Ishikawa (cell line): ENCODE measurements at regions not wholly inside any gene's neighbourhood (a gene's known extent, or its start where the extent isn't known, plus 50 kb on each side); places are given as distances from the start of the nearest gene placed in this dataset.

Experiments
- CEBPB ChIP-seq: IDR thresholded peaks from 2 replicates; pipeline ENCODE4 v1.6.1; 2012
- CREB1 ChIP-seq: IDR thresholded peaks from 2 replicates; pipeline ENCODE4 v1.6.1; 2012; ENCODE audit warnings: low read depth
- EGR1 ChIP-seq: IDR thresholded peaks from 2 replicates; pipeline ENCODE4 v1.6.1; 2012
- EP300 ChIP-seq: IDR thresholded peaks from 2 replicates; pipeline ENCODE4 v1.6.1; 2012; ENCODE audit warnings: borderline replicate concordance
- FOXM1 ChIP-seq: IDR thresholded peaks from 2 replicates; pipeline ENCODE4 v1.6.1; 2012; ENCODE audit warnings: low read depth, borderline replicate concordance
- NFIC ChIP-seq: IDR thresholded peaks from 2 replicates; pipeline ENCODE4 v1.6.1; 2012
- RAD21 ChIP-seq: IDR thresholded peaks from 2 replicates; pipeline ENCODE4 v1.6.1; 2012; ENCODE audit warnings: low read depth
- TAF1 ChIP-seq: IDR thresholded peaks from 2 replicates; pipeline ENCODE4 v1.6.1; 2012; ENCODE audit warnings: low read depth, mild to moderate bottlenecking
- TCF12 ChIP-seq: IDR thresholded peaks from 2 replicates; pipeline ENCODE4 v1.6.1; 2012; ENCODE audit warnings: low read depth
- TEAD4 ChIP-seq: IDR thresholded peaks from 2 replicates; pipeline ENCODE4 v1.6.1; 2012
- YY1 ChIP-seq: IDR thresholded peaks from 2 replicates; pipeline ENCODE4 v1.6.1; 2012; ENCODE audit warnings: low read depth
- ZBTB7A ChIP-seq: IDR thresholded peaks from 2 replicates; pipeline ENCODE4 v1.6.1; 2012; ENCODE audit warnings: low read depth
- TF ChIP-seq, protein P1 (sequence below): IDR thresholded peaks from 2 replicates; pipeline ENCODE4 v1.6.1; 2012
- TF ChIP-seq, protein P2 (sequence below): IDR thresholded peaks from 2 replicates; pipeline ENCODE4 v1.6.1; 2012
- TF ChIP-seq, protein P3 (sequence below): IDR thresholded peaks from 2 replicates; pipeline ENCODE4 v1.6.1; 2012; ENCODE audit warnings: low read depth, mild to moderate bottlenecking

DNA sequence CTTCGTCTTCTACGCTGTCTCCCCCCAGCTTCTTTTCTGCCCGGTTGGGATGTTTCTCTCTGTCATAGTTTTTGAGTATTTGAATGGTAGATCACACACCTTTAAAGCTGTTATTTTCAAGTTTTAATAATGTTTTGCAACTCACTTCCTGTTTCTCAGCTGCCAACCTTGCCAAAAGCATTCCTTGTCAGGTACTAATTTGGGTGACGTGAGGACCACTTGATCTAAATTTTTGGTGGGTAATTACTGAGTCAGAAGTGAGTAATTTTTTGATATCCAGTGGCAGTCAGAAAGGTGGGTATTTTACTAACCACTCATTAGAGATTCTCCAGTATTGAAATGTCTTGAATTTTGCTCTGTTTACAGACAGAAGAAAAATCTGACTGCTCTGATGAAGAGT, 852.4 kb upstream of the FANCL start:
- TF ChIP-seq TEAD4 = no peak

GRCh38 chr2:59084326-59084725, 843.2 kb upstream of the FANCL start:
- TF ChIP-seq RAD21 (no peak), ZBTB7A (no peak), CREB1 (no peak), NFIC (no peak), EP300 (no peak), TCF12 (no peak), YY1 (no peak), EGR1 (no peak)
- TF ChIP-seq, protein P1, sequence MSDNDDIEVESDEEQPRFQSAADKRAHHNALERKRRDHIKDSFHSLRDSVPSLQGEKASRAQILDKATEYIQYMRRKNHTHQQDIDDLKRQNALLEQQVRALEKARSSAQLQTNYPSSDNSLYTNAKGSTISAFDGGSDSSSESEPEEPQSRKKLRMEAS = no peak
- TF ChIP-seq, protein P2, sequence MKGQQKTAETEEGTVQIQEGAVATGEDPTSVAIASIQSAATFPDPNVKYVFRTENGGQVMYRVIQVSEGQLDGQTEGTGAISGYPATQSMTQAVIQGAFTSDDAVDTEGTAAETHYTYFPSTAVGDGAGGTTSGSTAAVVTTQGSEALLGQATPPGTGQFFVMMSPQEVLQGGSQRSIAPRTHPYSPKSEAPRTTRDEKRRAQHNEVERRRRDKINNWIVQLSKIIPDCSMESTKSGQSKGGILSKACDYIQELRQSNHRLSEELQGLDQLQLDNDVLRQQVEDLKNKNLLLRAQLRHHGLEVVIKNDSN = no peak

- TF ChIP-seq TCF12 (no peak), CEBPB (no peak)
- TF ChIP-seq, protein P1 = no peak
Measured at GRCh38 chr2:59083075-59083828, 842.1 kb upstream of the FANCL start.

GRCh38 chr2:59082657-59083056, 841.5 kb upstream of the FANCL start:
- TF ChIP-seq, protein P2 = no peak
- TF ChIP-seq TAF1 = no peak
- no peak for TF ChIP-seq TCF12
- TF ChIP-seq YY1 = no peak
- TF ChIP-seq EP300 = no peak
- TF ChIP-seq, protein P1 = no peak
- no peak for TF ChIP-seq TEAD4
- no peak for TF ChIP-seq FOXM1
- no peak for TF ChIP-seq CREB1
- TF ChIP-seq EGR1 = no peak
- TF ChIP-seq NFIC = no peak
- TF ChIP-seq RAD21 = no peak
- TF ChIP-seq, protein P3, sequence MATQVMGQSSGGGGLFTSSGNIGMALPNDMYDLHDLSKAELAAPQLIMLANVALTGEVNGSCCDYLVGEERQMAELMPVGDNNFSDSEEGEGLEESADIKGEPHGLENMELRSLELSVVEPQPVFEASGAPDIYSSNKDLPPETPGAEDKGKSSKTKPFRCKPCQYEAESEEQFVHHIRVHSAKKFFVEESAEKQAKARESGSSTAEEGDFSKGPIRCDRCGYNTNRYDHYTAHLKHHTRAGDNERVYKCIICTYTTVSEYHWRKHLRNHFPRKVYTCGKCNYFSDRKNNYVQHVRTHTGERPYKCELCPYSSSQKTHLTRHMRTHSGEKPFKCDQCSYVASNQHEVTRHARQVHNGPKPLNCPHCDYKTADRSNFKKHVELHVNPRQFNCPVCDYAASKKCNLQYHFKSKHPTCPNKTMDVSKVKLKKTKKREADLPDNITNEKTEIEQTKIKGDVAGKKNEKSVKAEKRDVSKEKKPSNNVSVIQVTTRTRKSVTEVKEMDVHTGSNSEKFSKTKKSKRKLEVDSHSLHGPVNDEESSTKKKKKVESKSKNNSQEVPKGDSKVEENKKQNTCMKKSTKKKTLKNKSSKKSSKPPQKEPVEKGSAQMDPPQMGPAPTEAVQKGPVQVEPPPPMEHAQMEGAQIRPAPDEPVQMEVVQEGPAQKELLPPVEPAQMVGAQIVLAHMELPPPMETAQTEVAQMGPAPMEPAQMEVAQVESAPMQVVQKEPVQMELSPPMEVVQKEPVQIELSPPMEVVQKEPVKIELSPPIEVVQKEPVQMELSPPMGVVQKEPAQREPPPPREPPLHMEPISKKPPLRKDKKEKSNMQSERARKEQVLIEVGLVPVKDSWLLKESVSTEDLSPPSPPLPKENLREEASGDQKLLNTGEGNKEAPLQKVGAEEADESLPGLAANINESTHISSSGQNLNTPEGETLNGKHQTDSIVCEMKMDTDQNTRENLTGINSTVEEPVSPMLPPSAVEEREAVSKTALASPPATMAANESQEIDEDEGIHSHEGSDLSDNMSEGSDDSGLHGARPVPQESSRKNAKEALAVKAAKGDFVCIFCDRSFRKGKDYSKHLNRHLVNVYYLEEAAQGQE = no peak
- TF ChIP-seq ZBTB7A = no peak
- no peak for TF ChIP-seq CEBPB

- TF ChIP-seq RAD21 (no peak), NFIC (no peak), CEBPB (no peak)
- TF ChIP-seq, protein P3 = no peak
Measured at GRCh38 chr2:59080451-59081181, 839.5 kb upstream of the FANCL start.

GRCh38 chr2:59077981-59078531, 836.9 kb upstream of the FANCL start:
- TF ChIP-seq ZBTB7A (no peak), EP300 (no peak), FOXM1 (no peak), NFIC (no peak), TCF12 (no peak), CEBPB (no peak), CREB1 (no peak), TAF1 (no peak), TEAD4 (no peak), YY1 (no peak), RAD21 (no peak), EGR1 (no peak)
- TF ChIP-seq, protein P3 = no peak
- TF ChIP-seq, protein P1 = no peak
- TF ChIP-seq, protein P2 = no peak
